Retina (tissue), 1 donor: ENCODE measurements at regions not wholly inside any gene's neighbourhood (a gene's known extent, or its start where the extent isn't known, plus 50 kb on each side); places are given as distances from the start of the nearest gene placed in this dataset.

Source experiments
- DNase-seq: peaks from one replicate; pipeline ENCODE4 v3.0.0-alpha.2; 2016

DNA sequence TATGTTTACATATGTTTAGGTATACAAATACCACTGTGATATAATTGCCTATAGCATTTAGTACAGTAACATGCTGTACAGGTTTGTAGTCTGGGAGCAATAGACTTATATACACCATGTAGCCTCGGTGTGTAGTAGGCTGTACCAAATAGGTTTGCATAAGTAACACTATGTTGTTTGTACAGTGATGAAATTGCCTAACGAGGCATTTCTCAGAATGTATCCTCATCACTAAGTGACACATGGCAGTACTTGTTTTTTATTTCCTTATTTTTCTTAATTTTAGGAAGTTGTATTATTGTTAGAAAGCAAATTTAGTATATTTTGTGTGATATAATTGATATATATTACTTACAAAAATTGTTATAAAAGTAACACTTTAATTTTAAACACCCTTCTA, 840.9 kb downstream of the LTN1 start:
- DNase-seq, result no peak

DNA sequence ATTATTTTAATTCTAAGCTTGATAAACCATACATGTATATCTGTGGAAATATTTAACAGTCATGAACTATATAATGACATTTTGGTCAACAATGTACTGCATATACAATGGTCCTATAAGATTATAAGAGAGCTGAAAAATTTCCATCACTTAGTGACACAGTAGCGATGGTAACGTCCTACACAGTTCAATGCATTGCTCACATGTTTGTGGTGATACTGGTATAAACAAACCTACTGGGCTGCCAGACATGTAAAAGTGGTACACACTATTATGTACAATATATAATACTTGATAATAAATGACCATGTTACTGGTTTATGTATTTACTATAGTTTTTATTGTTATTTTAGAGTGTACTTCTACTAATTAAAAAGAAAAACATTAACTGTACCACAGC, 841.9 kb downstream of the LTN1 start:
- no peak for DNase-seq

DNA sequence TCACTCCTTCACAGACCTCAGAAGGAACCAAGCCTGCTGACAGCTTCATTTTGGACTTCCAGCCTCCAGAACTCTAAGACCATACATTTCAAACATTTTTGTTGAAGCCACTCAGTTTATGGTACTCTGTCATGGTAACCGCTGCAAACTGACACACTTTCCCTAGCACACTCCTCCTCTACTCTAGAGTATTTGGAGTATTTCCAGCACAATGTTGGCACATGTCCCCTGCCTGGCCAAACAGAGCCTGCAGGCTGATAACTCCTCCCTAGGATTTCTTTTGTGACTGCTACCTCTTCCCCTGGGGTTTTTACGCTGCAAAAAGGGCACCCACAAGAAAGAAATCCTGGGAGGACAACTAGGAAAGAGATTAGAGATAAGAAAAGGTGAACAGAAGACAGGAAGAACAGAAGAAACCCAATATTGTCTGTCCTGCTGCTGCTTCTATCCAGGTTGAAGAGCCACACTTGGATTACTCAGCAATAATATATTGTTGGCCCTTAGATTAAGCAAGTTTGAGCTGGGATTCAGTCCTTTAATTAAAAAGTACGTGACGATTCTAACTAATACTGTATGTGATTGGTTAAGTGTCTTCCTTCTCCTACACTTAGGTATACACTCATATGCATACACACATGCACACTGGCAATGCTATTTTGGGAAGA, 844.1 kb downstream of the LTN1 start:
- DNase-seq, result no peak

DNA sequence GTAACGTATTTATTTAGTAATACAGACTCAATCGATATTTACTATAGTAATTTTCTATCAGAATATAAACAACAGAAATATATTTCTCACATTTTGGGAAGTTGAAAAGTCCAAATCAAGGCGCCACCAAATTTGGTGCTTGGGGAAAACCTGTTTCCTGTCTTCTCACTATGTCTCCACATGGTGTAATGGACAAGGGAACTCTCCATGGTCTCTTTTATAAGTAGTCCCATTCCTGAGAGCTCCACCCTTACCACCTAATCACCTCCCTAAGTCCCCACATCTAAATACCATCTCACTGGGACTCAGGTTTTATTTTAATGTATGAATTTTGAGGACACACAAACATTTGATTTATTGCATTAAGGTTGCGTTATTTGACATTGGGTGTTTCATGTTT, 848.0 kb downstream of the LTN1 start:
- DNase-seq, result no peak

DNA sequence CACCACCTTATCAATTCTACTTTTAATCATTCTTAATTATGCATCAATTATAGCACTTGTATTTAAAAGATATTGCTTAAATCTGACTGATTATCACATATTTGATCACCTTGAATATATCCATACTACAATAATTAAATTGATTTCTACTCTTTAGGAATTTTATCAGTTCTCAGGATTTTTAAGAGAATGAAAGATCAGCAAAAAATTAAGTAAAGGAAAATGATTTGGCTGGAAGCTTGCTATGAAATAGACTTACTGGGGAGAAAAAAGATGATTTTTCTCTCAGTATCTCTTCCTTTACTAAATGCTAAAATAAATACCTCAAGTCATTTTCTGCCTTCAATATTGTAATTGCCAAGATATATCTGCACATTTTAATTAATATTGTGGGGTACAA, 848.6 kb downstream of the LTN1 start:
- no peak for DNase-seq

DNA sequence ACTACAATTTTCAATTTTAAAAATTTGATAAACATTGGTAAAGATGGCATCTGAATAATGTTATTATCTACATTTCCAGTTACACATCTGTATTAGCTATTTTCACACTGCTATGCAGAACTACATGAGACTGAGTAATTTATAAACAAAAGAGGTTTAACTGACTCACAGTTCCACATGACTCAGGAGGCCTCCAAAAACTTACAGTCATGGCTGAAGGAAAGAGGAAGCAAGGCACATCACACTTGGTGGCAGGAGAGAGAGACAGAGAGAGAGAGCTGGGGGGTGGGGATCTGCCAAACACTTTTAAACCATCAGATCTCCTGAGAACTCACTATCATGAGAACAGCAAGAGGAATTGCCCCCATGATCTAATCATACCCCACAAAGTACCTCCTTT, 850.0 kb downstream of the LTN1 start:
- no peak for DNase-seq

DNA sequence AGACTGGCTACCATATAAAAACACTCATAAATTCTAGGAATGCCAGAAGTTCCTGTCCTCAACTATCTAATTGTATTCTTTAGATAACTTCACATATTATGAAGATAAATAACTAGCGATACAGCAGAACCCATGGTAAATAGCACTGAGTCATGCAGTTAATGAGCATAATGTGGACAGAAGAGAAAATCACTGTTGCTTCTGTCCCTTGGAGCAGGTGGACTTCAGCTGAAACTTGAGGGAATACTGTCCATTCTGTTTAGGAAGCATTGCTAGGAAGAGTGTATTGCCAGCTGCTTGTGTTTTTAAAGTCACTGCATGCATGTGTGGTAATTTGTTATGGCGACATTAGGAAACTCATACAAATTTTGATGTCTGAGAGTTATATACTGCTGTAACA, 854.4 kb downstream of the LTN1 start:
- no peak for DNase-seq

- no peak for DNase-seq
Observed at GRCh38 chr21:28136656-28137255, 855.9 kb downstream of the LTN1 start.

GRCh38 chr21:28135646-28136045, 857.0 kb downstream of the LTN1 start:
- DNase-seq, result no peak

- no peak for DNase-seq
Observed at GRCh38 chr21:28133116-28133515, 859.6 kb downstream of the LTN1 start.

DNA sequence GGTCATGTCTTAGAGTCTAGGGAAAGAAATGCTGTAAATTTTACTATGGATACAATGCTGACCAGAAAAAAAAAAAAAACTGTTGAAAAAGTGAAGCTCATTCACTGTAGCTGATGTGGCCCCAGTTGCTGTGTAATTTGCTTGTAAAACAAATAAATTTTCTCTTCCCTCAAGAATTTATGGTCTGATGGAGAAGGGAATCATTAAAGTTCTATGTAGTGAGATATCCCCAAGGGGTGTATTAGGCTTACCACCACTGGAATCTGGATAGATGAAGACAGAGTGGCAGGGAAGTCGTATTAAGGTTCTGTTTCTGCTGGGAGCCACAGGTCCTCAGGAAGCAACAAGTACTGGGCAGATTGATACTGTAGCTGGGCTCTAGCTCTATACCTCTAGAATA, 860.0 kb downstream of the LTN1 start:
- DNase-seq, result no peak

GRCh38 chr21:28127175-28127785, 865.4 kb downstream of the LTN1 start:
- no peak for DNase-seq

DNA sequence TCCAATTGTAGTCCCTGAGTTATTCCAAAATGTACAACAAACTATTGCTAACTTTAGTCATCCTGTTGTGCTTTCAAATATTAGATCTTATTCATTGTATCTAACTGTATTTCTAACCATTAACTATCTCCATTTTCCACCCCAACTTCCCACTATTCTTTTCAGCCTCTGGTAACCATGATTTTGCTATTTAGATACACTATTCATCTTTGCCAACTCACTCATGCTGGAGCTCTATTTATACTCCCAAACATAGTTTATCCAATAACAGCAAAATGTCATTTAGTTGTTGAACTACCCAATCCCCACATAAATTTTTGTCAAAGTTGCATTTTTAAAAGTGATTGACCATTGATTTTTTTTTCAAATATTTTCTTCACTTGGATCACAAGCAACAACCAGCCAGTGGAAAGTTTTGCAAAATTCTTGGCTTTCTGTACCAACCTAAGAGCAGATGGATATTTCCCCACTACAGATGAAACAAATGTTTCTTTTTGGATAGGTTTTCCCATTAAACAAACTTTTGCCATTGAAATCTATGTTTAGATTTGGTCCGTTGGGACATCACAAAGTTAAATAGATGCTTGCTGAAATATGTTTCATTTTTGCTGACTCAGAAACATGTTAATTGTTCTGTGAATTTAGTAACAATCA, 866.0 kb downstream of the LTN1 start:
- no peak for DNase-seq

- DNase-seq, result no peak
Observed at GRCh38 chr21:28124541-28124940, 868.1 kb downstream of the LTN1 start.

GRCh38 chr21:28118570-28118969, 874.1 kb downstream of the LTN1 start:
- no peak for DNase-seq

- DNase-seq, result peak; percentile 83
Observed at GRCh38 chr21:28114986-28115385, 877.7 kb downstream of the LTN1 start.

DNA sequence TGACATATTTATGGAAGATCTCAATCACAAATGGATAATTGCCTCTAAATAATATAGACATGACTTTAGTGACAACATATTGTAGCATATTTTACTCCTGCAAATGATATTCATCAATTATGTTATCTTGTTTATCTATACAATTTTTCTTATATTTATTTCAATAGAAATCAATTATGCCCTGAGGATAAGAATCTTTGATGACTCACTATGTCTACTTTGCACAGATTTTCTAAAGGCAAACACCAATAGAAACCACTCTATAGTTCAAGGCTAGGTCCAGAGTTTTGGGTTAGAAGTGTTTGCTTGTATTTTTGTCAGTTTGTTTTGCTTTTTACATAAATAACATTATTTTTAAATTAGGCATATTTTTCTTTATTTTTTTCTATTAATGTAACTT, 879.0 kb downstream of the LTN1 start:
- no peak for DNase-seq

- DNase-seq, result peak; percentile 23
Observed at GRCh38 chr21:28112511-28112910, 880.2 kb downstream of the LTN1 start.

DNA sequence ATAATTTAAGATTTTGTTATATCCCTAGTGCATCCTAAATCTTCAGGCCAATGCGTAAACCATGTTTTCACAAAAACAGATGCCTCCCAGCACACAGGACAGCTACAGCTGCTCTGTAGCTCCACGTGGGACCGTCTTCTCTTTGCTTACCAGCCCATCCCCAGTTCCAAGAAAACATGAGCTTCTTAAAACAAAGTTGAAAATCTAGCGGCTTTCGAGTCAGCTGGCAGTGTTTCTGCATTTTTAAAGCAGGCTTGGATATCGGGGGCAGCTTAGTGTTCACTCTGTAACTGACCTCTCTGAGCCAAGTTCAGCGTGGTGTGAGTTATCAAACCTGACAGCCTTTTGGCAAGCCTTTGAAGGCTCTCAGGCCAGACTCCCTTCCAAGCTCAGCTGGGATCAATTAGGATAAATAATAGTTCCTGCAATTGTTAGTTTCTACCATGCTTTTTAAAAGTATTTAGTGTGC, 881.5 kb downstream of the LTN1 start:
- peak; percentile 87 for DNase-seq

GRCh38 chr21:28110716-28111115, 882.0 kb downstream of the LTN1 start:
- DNase-seq, result no peak

DNA sequence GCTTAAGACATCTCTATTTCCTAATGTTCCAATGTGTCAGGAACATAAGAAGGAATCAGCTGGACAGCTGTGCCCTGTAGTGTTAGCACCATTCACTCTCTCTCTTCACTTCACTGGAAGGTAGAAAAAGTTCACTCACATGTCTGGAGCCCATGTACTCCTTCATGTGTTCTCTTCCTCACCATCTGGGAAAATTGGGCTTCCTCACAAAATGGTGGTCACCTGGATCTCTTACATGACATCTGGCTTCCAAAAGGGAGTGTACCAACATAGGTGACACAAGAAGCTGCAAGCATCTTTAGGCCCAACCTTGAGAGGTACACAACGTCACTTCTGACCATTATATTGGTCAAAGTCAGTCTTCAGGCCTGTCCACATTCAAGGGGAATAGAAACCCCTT, 882.6 kb downstream of the LTN1 start:
- DNase-seq, result no peak

DNA sequence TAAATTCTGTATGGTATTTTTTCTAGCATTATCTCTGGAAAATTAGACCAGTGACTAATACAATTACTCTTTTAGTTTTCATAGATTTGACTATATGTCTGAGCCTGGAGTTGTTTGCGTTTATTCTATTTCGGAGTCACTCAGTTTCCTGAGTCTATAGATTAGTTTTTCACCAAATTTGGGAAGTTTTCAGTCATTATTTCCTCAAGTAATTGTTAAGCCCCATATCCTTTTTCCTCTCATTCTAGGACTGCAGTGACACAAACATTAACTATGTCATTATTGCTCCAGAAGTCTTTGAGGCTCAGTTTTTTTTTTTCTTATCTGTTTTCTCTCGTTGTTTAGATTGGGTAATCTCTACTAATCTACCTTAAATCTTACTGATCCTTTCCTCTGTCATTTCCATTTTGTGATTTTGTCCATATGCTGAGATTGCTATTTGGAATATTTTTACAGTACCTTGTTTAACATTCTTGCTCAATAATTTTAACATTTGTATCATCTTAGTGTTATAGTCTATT, 886.2 kb downstream of the LTN1 start:
- no peak for DNase-seq

- DNase-seq, result no peak
Observed at GRCh38 chr21:28104346-28104745, 888.3 kb downstream of the LTN1 start.

GRCh38 chr21:28100366-28100765, 892.3 kb downstream of the LTN1 start:
- peak; percentile 8 for DNase-seq
